GM18511 (cell line): ENCODE measurements at regions not wholly inside any gene's neighbourhood (a gene's known extent, or its start where the extent isn't known, plus 50 kb on each side); places are given as distances from the start of the nearest gene placed in this dataset.
A peak's percentile ranks its signal among the peaks of the same experiment; 100 is the strongest.

ENCODE experiments used
- ATAC-seq: cut with Tn5 transposase; IDR thresholded peaks from one replicate; pipeline ENCODE4 v1.9.1; 2021; ENCODE audit warnings: mild to moderate bottlenecking, moderate library complexity; ENCODE audit not compliant: unreplicated experiment

GRCh38 chr4:113849771-113850170 lies 88.2 kb upstream of the CAMK2D start:
- no peak for ATAC-seq

- ATAC-seq = no peak
Observed at GRCh38 chr4:113847710-113848109, 86.2 kb upstream of the CAMK2D start.

GRCh38 chr4:113846433-113846832 lies 84.9 kb upstream of the CAMK2D start:
- ATAC-seq = no peak

- no peak for ATAC-seq
Observed at GRCh38 chr4:113845138-113845537, 83.6 kb upstream of the CAMK2D start.

- ATAC-seq = no peak
Observed at GRCh38 chr4:113844369-113844768, 82.8 kb upstream of the CAMK2D start.

- ATAC-seq = no peak
Observed at GRCh38 chr4:113840861-113841260, 79.3 kb upstream of the CAMK2D start.

- ATAC-seq = no peak
Observed at GRCh38 chr4:113838460-113838859, 76.9 kb upstream of the CAMK2D start.

GRCh38 chr4:113837397-113837796 lies 75.9 kb upstream of the CAMK2D start:
- peak; percentile 100 for ATAC-seq

- no peak for ATAC-seq
Observed at GRCh38 chr4:113835005-113835404, 73.5 kb upstream of the CAMK2D start.

- no peak for ATAC-seq
Observed at GRCh38 chr4:113834298-113834697, 72.8 kb upstream of the CAMK2D start.

GRCh38 chr4:113832803-113833202 lies 71.3 kb upstream of the CAMK2D start:
- ATAC-seq = no peak

- ATAC-seq = no peak
Observed at GRCh38 chr4:113831457-113831856, 69.9 kb upstream of the CAMK2D start.

- no peak for ATAC-seq
Observed at GRCh38 chr4:113828702-113829101, 67.2 kb upstream of the CAMK2D start.

GRCh38 chr4:113827285-113827684 lies 65.7 kb upstream of the CAMK2D start:
- no peak for ATAC-seq

- ATAC-seq = no peak
Observed at GRCh38 chr4:113826421-113826820, 64.9 kb upstream of the CAMK2D start.

GRCh38 chr4:113825272-113825671 lies 63.7 kb upstream of the CAMK2D start:
- peak; percentile 64 for ATAC-seq

- no peak for ATAC-seq
Observed at GRCh38 chr4:113824396-113824795, 62.9 kb upstream of the CAMK2D start.

- peak; percentile 77 for ATAC-seq
Observed at GRCh38 chr4:113823291-113823659, 61.7 kb upstream of the CAMK2D start.

GRCh38 chr4:113822555-113823290 lies 61.2 kb upstream of the CAMK2D start:
- ATAC-seq = peak; percentile 75

- no peak for ATAC-seq
Observed at GRCh38 chr4:113821856-113822255, 60.3 kb upstream of the CAMK2D start.

- ATAC-seq = no peak
Observed at GRCh38 chr4:113820108-113820507, 58.6 kb upstream of the CAMK2D start.

GRCh38 chr4:113815826-113816225 lies 54.3 kb upstream of the CAMK2D start:
- no peak for ATAC-seq

GRCh38 chr4:113811359-113811758 lies 49.8 kb upstream of the CAMK2D start:
- ATAC-seq = no peak
